ENCODE measurements at regions not wholly inside any gene's neighbourhood (a gene's known extent, or its start where the extent isn't known, plus 50 kb on each side); places are given as distances from the start of the nearest gene placed in this dataset.
"Not testable (repeated sequence)": the region's sequence is repeated elsewhere in the genome, so short reads cannot be mapped to it uniquely, and the experiment has no call there.

- Mint-ChIP-seq H3K27ac (ENCODE audit: unreplicated experiment) (no peak overlapping the region), H3K4me1 (peaks cover 19% of the 10 kb centered on the region), H3K27me3 (ENCODE audit: low read depth) (no peaks in the 10 kb centered on the region), H3K36me3 (ENCODE audit: low read depth) (peaks cover 2% of the 10 kb centered on the region), H3K9me3 (peaks cover 4% of the 10 kb centered on the region), H3K4me3 (no peak overlapping the region)
- TF ChIP-seq, protein P1, sequence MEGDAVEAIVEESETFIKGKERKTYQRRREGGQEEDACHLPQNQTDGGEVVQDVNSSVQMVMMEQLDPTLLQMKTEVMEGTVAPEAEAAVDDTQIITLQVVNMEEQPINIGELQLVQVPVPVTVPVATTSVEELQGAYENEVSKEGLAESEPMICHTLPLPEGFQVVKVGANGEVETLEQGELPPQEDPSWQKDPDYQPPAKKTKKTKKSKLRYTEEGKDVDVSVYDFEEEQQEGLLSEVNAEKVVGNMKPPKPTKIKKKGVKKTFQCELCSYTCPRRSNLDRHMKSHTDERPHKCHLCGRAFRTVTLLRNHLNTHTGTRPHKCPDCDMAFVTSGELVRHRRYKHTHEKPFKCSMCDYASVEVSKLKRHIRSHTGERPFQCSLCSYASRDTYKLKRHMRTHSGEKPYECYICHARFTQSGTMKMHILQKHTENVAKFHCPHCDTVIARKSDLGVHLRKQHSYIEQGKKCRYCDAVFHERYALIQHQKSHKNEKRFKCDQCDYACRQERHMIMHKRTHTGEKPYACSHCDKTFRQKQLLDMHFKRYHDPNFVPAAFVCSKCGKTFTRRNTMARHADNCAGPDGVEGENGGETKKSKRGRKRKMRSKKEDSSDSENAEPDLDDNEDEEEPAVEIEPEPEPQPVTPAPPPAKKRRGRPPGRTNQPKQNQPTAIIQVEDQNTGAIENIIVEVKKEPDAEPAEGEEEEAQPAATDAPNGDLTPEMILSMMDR (conservative IDR thresholded peaks at IDR 0.05) = no peak
- no peak for DNase-seq (ENCODE audit: low read depth, low spot score)
Measured at GRCh38 chr4:137360761-137361160, 171.5 kb downstream of the PCDH18 start.

- Mint-ChIP-seq H3K4me1 (peaks cover 19% of the 10 kb centered on the region), H3K9me3 (peaks cover 7% of the 10 kb centered on the region), H3K4me3 (no peak overlapping the region), H3K36me3 (ENCODE audit: low read depth) (peaks cover 2% of the 10 kb centered on the region), H3K27ac (ENCODE audit: unreplicated experiment) (peak overlapping the region; percentile 12), H3K27me3 (ENCODE audit: low read depth) (no peaks in the 10 kb centered on the region)
- TF ChIP-seq, protein P1 (conservative IDR thresholded peaks at IDR 0.05) = no peak
- DNase-seq (ENCODE audit: low read depth, low spot score) = no peak
Measured at GRCh38 chr4:137359691-137360315, 172.5 kb downstream of the PCDH18 start.

DNA sequence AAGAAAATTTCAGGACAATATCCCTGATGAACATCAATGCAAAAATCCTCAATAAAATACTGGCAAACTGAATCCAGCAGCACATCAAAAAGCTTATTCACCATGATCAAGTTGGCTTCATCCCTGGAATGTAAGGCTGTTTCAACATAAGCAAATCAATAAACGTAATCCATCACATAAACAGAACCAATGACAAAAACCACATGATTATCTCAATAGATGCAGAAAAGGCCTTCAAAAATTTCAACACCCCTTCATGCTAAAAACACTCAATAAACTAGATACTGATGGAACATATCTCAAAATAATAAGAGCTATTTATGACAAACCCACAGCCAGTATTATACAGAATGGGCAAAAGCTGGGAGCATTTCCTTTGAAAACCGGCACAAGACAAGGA lies 177.7 kb downstream of the PCDH18 start:
- DNase-seq (ENCODE audit: low read depth, low spot score); H3K27ac Mint-ChIP-seq (ENCODE audit: unreplicated experiment); H3K4me3 Mint-ChIP-seq; H3K27me3 Mint-ChIP-seq (ENCODE audit: low read depth); H3K4me1 Mint-ChIP-seq: not testable (repeated sequence)
- Mint-ChIP-seq H3K36me3 (ENCODE audit: low read depth) (peaks cover 21% of the 10 kb centered on the region), H3K9me3 (peaks cover 30% of the 10 kb centered on the region)

- no peaks in the 10 kb centered on the region for H3K27me3 Mint-ChIP-seq (ENCODE audit: low read depth)
- no peaks in the 10 kb centered on the region for H3K4me1 Mint-ChIP-seq
- peaks cover 12% of the 10 kb centered on the region for H3K36me3 Mint-ChIP-seq (ENCODE audit: low read depth)
- TF ChIP-seq, protein P1 (conservative IDR thresholded peaks at IDR 0.05) = no peak
- peaks cover 9% of the 10 kb centered on the region for H3K9me3 Mint-ChIP-seq
- H3K4me3 Mint-ChIP-seq = no peak overlapping the region
- H3K27ac Mint-ChIP-seq (ENCODE audit: unreplicated experiment) = no peak overlapping the region
- no peak for DNase-seq (ENCODE audit: low read depth, low spot score)
Measured at GRCh38 chr4:137347371-137347770, 184.9 kb downstream of the PCDH18 start.

DNA sequence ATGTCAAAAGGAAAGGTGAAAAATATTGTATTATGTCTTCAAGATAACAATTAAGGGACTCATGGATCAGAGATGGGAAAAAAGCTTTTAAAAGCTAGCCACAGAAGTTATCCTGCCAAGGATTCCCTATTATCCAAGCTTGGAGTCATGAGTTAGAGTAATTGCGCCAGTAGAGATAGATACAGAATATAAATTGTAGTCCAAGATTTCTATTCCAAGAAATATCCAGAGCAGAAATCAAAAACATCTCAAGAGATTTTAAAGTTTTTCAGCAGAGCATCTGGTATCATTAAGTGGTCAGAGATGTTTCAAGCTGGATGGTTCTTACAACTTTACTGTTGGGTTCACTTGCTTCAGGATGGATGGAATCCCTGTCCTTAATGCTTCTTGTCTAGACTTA lies 186.7 kb downstream of the PCDH18 start:
- Mint-ChIP-seq H3K4me1 (no peaks in the 10 kb centered on the region), H3K4me3 (no peak overlapping the region), H3K9me3 (peaks cover 3% of the 10 kb centered on the region), H3K27me3 (ENCODE audit: low read depth) (no peaks in the 10 kb centered on the region), H3K36me3 (ENCODE audit: low read depth) (peaks cover 3% of the 10 kb centered on the region), H3K27ac (ENCODE audit: unreplicated experiment) (no peak overlapping the region)
- no peak for DNase-seq (ENCODE audit: low read depth, low spot score)
- TF ChIP-seq, protein P1 (conservative IDR thresholded peaks at IDR 0.05) = no peak

DNA sequence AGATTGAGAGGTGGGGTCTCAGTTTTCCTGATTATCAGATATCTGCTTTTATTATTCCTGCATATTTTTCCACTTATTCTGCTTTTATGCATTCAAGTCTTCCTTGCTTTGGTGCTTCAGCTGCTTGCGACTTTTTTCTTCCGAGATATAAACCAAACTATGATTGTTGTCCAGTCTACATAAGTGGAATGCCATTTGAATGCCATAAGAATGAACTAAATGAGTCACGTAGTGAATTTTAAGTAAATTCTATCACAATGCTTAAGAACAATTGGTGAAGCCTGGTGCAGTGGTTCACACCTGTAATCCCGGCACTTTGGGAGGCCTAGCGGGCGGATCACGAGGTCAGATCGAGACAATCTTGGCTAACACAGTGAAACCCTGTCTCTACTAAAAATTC lies 189.1 kb downstream of the PCDH18 start:
- no peak for DNase-seq (ENCODE audit: low read depth, low spot score)
- no peaks in the 10 kb centered on the region for H3K36me3 Mint-ChIP-seq (ENCODE audit: low read depth)
- peaks cover 3% of the 10 kb centered on the region for H3K9me3 Mint-ChIP-seq
- no peak overlapping the region for H3K27ac Mint-ChIP-seq (ENCODE audit: unreplicated experiment)
- H3K4me1 Mint-ChIP-seq = no peaks in the 10 kb centered on the region
- TF ChIP-seq, protein P1 (conservative IDR thresholded peaks at IDR 0.05) = no peak
- H3K27me3 Mint-ChIP-seq (ENCODE audit: low read depth) = no peaks in the 10 kb centered on the region
- H3K4me3 Mint-ChIP-seq = no peak overlapping the region
